ENCODE measurements at regions not wholly inside any gene's neighbourhood (a gene's known extent, or its start where the extent isn't known, plus 50 kb on each side); places are given as distances from the start of the nearest gene placed in this dataset.
A peak's percentile ranks its signal among the peaks of the same experiment; 100 is the strongest.

DNA sequence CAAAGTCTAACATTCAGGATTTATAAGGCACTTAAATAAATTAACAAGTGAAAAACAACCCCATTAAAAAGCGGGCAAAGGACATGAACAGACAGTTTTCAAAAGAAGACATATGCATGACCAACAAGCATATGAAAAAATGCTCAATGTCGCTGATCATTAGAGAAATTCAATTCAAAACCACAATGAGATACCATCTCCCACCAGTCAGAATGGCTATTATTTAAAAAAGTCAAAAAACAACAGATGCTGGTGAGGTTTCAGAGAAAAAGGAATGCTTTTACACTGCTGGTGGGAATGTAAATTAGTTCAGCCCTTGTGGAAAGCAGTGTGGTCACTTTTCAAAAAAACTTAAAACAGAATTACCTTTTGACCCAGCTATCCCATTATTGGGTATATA, 60.7 kb upstream of the BDKRB2 start:
- ATAC-seq = no peak

- no peak for ATAC-seq
Observed at GRCh38 chr14:96145116-96145864, 59.3 kb upstream of the BDKRB2 start.

GRCh38 chr14:96146131-96146771, 58.4 kb upstream of the BDKRB2 start:
- peak; percentile 59 for ATAC-seq

- ATAC-seq = no peak
Observed at GRCh38 chr14:96148631-96149030, 56.0 kb upstream of the BDKRB2 start.

DNA sequence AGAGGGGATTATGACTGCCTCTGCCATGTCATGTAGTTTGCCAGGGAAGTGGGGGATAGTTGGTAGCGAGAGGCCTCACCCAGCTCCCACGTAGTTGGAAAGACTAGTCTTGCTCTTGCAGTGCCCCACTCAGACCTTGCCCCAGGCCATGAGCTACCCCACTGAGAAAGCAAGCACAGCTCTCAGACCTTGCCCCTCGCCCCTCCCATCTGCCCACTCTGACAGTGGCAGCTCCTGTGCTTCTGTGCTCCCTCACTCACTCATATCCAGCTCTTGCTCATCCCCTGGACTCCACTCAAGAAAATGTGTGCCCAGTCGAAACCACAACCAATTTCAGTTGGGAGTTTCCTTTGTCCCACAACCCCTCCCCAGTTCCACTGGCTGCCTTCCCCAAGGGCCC, 55.5 kb upstream of the BDKRB2 start:
- ATAC-seq = no peak

DNA sequence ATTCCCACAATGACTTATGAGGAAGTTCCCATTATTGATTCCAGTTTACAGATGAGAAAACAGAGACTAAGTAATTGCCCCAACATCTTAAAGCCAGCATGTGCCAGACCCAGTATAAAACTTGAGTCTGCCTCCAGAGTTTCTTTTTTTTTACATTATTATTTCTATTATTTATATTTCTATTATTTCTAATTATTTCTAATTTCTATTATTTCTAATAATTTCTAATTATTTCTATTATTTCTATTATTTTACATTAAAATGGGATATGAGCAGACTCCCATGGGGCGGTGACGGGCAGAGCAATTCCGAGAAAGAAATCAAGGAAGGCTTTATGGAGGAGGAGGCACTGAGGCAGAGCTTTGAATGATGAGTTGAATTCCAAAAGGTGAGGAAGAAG, 54.4 kb upstream of the BDKRB2 start:
- no peak for ATAC-seq

GRCh38 chr14:96151242-96151641, 53.4 kb upstream of the BDKRB2 start:
- no peak for ATAC-seq

DNA sequence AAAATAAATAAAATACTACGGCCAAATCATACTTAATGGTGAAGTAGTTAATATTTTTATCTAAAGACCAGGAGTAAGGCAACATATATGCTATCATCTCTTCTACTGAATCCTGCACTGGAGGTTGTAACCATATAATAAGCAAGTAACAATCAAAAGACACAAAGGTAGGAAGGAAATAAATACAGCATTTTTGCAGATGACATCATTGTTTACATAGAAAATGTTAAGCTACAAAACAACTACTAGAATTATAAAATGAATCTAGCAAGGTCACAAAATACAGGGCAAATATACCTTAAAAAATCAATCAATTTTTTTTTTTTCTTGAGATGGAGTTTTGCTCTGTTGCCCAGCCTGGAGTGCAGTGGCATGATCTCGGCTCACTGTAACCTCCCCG, 51.6 kb upstream of the BDKRB2 start:
- ATAC-seq = no peak

Data from esophagus mucosa (tissue), 1 donor.